ENCODE measurements at regions not wholly inside any gene's neighbourhood (a gene's known extent, or its start where the extent isn't known, plus 50 kb on each side); places are given as distances from the start of the nearest gene placed in this dataset.

DNA sequence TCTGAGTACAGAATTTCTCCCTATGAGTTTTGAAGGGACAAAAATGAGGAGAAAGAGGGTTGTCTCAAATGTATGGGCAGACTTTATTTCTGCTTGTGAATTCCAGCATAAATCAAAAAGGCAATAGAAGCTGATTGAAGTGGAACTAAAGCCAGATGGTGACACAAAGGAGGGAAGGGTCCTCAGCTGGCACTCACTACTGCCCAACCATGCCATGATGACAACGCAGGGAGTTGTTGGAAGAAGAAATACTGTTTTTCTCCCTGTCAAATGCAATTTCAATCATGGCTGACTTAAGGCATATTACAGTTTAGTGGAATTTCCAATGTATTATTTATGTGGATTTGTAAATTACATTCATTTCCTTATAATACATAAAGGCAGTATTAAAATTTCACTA is 805.8 kb downstream of the ADGRL2 start:
- TF ChIP-seq, protein P1, sequence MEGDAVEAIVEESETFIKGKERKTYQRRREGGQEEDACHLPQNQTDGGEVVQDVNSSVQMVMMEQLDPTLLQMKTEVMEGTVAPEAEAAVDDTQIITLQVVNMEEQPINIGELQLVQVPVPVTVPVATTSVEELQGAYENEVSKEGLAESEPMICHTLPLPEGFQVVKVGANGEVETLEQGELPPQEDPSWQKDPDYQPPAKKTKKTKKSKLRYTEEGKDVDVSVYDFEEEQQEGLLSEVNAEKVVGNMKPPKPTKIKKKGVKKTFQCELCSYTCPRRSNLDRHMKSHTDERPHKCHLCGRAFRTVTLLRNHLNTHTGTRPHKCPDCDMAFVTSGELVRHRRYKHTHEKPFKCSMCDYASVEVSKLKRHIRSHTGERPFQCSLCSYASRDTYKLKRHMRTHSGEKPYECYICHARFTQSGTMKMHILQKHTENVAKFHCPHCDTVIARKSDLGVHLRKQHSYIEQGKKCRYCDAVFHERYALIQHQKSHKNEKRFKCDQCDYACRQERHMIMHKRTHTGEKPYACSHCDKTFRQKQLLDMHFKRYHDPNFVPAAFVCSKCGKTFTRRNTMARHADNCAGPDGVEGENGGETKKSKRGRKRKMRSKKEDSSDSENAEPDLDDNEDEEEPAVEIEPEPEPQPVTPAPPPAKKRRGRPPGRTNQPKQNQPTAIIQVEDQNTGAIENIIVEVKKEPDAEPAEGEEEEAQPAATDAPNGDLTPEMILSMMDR (conservative IDR thresholded peaks at IDR 0.05; ENCODE audit: low read depth, low read length) = no peak
- no peak for TF ChIP-seq EZH2 (IDR thresholded peaks at IDR 0.05; ENCODE audit: borderline replicate concordance, low read depth, low read length, poor library complexity, severe bottlenecking)

Measured in A673 (cell line).